Hematopoietic multipotent progenitor cell treated with erythropoietin and hydrocortisone succinate and interleukin-3 and kit ligand, for 8 days (in vitro differentiated cells): ENCODE measurements at regions not wholly inside any gene's neighbourhood (a gene's known extent, or its start where the extent isn't known, plus 50 kb on each side); places are given as distances from the start of the nearest gene placed in this dataset.
"Not testable (repeated sequence)": the region's sequence is repeated elsewhere in the genome, so short reads cannot be mapped to it uniquely, and the experiment has no call there.

Source experiments
- DNase-seq: peaks from one replicate; pipeline ENCODE4 v3.0.0-alpha.2; 2015

DNA sequence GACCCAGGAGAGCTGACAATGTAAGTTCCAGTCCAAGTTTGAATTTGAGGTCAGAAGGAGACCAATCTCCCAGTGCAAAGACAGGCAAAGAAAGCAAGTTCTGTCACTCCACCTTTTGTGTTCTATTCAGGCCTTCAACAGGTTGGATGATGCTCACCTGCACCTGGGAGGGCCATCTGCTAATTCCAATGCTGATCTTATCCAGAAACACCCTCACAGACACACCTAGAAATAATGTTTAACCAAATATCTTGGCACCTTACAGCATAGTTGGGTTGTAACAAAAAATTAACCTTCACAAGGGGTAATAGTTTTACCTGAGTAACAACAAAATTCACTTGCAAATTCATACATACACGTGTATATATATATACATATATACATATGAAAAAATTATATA is 190.8 kb downstream of the DIRAS2 start:
- DNase-seq: no peak

DNA sequence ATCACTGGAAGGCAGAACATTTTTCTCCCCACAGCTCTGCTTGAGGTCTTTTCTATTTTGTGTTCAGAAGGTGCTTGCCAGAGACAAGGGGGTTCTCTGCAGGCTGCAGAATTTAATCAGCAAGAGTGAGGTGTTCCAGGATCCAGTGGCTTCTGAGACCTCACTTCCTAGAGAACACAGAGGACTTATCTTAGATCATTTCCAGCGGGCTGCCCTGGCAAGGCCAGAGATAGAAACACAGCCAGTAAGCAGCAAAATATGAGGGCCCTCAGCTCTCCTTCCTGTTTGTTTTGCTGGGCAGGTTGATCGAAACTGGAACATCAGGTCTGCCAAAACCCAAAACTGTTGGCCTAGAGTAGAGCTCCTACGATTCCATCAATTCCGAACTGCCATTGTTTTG is 187.3 kb downstream of the DIRAS2 start:
- no peak for DNase-seq

DNA sequence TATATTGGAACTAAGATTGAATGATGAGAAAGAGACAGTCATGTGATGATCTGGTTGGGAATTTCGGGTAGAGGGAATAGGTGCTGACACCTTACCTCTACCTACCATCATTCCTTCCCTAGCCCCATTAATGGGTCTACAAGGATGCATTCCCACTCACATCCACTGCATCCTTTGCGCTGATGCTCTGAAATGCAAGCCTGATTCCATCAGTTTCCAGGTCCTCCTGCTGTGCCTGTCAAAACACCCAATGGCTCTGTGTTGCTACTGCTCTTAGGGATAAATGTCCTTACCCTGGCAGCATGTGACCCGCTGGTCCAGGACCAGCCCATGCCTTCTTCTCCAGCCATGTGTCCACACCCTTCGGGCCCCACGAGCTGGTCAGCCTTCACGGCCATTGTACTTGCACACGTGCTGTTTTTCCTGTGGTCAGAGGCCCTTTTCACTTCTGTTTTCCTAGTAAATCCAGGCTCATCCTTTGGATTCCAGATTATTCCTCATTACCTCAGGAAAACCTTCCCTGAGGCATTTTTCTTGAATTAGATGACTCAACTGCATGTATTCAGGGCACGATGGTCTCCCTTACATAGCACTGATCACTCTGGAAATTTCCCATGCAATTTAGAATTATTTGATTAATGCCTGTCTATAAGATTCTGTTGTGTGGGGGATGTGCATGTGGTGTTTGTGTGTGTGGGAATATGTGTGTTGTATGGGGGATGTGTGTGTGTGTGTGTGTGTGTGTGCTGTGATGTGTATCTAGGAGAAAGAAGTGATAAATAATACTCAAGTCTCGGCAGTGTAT is 185.0 kb downstream of the DIRAS2 start:
- DNase-seq: no peak

DNA sequence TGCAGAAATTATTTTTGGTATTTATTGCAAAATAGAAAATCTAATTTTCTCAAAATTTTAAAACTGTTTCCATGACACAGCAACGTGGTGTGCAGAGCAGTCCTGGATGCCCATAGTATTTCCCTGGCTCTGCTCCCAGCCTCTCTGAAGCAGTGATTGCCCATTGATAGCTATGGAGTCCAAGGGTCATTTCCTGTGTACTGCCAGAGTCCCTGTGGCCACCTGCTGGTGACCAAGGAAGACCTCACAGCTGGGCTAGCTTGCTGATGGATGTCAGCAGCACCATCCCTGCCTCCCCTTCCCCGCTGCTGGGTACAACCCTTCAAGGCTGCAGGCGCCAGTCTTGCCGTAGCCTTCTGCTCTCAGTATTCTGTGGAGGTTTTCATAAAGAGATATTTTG is 184.1 kb downstream of the DIRAS2 start:
- DNase-seq: no peak

DNA sequence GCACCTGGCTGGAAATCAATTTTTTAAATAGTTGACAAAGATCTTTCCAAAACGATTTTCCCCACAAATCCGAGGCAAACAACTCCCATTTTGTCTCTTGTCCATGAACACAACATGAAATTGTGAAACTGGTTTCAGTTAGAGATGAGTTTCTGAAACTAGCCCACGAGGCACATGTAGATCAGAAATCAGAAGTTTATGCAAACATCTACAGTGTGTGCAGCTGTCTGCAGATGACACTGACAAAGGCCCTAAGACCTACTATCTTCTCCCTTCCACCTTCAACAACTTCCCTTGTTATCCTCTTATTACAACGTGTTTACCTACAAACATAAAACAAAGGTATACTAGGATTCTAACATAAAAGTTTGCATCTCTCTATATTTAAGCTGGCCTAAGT is 183.3 kb downstream of the DIRAS2 start:
- DNase-seq: no peak

DNA sequence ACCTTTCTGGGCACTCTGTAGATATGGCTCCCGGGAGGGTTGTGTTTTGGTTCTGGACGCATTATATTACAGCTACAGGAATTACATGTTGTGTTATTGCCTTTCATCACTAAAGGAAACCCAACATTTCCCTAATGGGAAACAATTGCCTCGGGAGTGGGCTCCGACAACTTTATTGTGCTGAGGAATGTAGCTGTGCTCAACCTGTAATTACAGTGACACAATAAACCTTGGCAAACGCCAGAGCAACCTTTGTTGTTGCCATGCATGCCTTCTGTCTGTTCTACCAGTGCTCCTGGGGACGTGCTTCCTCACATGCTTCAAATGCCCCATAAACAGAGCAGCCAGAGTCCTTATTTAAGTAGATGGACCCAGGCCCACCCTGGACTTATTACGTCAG is 182.4 kb downstream of the DIRAS2 start:
- DNase-seq: no peak

DNA sequence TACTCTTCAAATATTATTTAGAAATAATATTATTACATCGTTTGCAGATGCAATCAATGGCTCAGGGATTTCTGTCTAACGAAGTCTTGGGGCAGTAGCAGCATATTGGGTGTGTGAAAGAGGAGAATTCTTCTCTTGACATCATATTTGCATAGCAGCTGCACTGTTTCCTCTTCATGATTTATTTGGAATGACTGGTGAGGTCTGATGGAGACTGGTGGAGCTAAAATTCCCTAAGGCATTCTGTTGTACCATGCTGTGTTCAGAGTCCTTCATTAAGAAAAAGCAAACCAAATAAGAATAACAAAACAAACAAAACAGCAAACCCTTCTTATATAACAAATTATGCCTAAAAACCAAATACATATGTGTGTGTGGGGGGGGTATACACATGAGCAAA is 177.6 kb downstream of the DIRAS2 start:
- DNase-seq: no peak

DNA sequence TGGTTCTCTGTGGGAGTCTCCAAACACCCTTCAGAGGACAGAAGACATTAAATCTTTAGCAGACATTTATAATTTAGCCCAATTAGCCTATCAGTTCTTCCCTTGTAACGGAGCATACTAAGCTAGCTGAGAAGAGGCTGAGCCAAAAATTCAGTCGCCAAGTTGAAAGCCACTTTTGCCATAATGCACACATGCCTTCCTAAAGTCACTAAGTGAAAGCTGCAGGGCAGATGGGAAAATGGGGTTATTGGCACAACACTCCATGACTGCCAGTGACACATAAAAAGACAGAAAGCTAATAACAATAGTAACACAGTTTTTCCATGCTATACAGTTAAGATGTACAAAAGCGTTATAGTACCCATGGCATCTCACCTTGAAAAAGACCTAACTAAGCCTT is 176.2 kb downstream of the DIRAS2 start:
- DNase-seq: no peak

DNA sequence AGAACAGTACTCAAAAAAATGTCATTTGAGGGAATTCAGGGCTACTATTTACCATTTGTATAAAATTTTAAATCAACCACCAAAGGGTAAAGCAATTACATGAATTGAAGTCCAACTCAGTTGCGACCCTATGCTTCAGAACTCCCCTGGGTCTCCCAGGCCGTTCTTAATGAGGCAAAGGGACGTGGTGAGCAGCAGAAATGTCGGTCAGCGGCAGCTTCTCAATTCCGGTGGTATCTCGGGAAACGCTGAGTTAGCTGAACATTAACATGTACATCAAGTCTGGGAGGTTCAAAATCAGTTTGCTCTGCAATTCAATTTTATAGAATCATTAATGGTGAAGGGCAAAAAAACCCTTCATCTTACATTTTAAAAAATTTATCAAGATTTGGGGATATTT is 173.2 kb downstream of the DIRAS2 start:
- no peak for DNase-seq

DNA sequence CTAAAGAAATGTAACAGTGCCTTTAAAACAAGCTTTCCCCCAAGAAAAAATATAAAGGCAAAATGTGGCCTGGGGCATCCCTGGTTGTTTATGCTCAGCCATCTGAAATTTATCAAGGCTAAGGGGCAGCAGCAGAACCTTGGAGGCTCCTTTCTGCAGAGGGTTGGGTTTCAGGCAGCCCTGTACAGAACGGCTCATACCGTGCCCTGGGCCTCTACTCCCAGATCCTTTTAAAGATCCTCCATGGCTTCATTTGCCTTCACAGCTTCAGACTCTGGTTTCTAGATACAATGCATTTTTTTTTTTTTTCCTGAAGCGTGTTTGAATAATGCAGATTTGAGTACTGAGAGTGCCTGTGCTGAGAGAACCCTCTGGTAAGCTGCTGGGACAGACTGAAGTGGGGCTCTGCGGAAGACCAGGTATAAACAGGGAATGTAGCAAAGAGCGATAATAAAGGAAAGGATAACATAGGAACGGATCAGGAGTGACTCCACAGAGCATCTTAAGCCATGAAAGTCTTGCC is 172.7 kb downstream of the DIRAS2 start:
- no peak for DNase-seq

DNA sequence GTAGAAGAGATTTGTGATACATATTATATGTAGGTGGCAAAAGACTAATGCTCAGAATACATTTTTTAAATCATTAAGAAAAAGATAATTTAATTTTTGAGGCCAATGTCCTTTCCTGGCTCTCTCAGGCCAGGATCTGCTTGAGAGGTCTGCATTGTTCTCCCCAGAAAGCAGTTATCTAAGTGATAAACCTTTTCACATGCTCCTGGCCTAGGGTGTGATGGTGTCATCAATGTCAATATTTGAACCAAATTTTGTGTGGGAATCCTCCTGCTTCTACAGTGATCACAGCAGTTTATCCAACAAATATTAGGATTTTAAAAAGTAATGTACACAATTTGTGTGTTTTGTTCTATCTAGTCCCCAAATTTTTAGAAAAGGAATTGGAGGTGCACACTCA is 166.6 kb downstream of the DIRAS2 start:
- no peak for DNase-seq

DNA sequence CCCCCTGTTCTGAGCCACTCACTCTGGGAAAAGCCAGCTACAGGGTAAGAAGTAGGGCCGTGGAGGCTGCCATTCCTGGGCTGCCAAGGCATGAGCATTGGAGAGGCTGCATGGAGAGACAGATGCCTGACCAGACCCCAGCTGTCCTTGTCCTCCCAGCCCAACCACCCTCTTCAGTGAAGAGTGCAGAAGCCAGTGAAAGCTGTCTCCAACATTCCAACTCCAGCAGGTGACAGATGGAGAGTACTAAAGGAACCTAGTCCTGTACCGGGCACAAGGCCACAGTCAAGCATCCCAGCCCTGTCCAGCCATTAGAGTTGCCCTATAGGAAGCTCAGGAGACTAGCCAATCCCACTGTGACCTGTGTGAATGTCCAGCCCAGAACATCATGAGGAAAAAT is 165.1 kb downstream of the DIRAS2 start:
- no peak for DNase-seq

DNA sequence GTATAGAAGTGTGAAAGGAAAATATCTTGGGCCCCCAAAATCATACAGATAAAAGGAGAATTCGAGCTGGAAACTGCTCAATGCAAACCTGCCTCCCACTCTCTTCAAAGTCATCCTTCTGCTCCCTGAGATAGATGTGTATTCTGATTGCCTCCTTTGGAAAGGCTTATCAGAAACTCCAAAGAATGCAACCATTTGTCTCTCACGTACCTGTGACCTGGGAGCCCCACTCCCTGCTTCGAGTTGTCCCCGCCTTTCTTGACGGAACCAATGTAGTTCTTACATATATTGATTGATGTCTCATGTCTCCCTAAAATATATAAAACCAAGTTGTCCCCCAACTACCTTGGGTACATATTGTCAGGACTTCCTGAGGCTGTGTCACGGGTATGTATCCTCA is 163.8 kb downstream of the DIRAS2 start:
- no peak for DNase-seq

DNA sequence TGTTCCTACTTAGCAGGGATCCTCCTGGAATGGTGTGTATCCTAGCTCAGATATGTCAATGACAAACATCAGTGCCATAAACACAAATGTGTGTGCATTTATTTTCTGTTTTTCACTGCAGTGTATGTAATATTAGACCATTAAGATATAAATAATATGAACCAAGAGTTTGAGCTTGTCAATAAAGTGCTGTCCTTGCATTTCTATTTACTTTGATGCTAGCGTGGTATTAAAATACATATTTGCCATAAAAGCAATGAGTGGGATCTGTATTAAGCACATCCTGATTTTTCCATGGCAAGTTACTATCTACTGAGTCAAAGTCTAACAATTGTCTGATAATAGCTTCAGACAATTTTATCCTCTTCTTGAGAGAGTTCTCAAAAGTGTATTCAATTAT is 157.6 kb downstream of the DIRAS2 start:
- no peak for DNase-seq

DNA sequence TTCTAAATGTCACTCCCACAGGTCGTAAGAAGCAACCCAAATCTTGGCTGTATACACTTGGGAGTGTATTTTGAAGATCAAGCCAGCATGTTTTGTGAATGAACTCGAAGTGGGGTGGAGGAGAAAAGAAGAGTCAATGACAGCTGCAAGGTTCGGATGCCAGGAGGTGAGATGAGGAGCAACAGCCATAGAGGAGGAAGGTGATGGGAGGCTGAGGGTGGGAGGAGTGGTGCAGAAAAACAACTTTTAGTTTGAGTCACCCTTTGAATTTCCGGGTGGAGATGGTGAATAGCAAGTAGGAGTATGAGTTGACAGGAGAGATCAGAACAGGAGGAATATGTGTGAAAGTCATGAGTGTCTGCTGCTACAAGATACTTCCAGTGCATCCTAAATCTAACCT is 153.6 kb downstream of the DIRAS2 start:
- DNase-seq: no peak

DNA sequence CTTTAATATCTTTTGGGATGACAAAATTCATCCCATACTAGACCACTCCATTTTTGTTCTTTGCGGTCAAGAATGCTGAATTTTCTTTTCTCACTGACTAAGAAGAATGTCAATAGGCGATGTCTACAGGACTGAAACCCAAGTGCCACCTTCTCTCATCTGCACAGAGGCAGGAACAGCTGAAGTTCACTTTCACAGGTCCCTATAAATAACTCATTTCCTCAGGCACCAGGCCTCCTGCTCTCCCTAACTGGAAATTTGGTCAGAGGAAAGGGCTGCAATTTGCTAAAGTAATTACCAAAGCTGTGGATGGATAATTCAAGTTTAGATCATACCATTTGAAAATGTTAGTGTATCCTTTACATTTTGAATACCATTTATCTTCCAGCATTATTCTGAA is 142.9 kb downstream of the DIRAS2 start:
- DNase-seq: no peak

DNA sequence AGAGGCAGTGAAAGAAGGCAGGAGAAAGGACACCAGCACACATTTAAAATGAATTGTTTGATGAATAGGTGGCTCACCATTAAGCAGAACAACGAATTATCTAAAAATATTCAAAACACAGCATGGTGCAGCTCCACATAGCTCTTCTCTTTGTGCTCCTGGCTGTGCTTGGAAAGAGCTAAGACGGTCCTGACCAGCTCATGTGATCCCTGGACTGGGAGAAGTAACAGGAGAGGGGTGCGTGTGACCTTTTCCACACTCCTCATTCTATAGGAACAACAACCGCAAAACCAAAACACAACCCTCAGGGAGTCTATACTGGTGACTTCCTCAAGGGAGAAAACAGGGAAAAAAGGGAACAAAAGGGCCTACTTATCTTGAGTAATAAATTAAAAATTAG is 140.5 kb downstream of the DIRAS2 start:
- DNase-seq: no peak

DNA sequence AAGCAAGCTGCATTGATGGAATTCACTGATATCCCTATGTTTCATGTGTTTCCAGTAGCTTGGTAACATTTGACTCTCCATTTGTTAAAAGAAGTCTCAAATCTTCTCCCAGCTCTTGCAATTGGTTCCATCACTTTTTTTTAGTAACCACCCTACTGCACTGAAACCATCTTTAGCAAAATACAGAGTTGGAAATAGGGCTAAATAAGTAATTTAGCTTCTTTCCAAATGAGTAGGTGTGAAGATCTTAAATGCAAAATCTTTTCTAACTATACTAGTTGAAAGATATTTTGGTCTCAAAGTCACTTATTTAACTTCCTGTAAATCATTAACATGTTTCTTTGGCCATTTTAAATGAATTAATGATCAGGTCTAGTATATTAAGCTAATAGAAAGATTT is 138.1 kb downstream of the DIRAS2 start:
- no peak for DNase-seq

DNA sequence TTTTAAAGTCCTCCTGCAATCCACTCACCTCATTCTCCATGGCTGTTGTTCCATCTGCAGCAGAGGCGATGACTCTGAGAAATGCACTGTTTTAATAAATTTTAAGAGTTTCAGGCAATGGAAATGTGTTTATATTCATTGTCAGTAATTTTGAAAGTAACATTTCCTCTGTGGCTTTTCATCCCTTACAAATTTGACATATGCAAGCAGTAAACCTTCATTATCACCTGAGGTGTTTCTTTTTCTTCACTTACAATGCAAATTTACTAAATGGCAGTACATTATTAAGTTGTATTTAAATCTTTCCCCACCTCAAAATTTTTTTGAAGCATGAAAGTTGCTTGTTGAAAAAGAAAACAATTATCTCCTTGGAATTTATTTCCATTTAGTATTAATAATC is 136.9 kb downstream of the DIRAS2 start:
- no peak for DNase-seq

DNA sequence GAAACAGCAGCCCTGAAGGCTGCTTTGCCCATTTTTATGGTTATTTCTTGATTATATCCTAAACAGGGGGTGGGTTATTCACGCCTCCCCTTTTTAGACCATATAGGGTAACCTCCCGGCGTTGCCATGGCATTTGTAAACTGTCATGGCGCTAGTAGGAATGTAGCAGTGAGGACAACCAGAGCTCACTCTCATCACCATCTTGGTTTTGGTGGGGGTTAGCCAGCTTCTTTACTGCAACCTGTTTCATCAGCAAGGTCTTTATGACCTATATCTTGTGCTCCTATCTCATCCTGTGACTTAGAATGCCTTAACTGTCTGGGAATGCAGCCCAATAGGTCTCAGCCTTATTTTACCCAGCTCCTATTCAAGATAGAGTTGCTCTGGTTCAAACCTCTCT is 136.2 kb downstream of the DIRAS2 start:
- DNase-seq: not testable (repeated sequence)

DNA sequence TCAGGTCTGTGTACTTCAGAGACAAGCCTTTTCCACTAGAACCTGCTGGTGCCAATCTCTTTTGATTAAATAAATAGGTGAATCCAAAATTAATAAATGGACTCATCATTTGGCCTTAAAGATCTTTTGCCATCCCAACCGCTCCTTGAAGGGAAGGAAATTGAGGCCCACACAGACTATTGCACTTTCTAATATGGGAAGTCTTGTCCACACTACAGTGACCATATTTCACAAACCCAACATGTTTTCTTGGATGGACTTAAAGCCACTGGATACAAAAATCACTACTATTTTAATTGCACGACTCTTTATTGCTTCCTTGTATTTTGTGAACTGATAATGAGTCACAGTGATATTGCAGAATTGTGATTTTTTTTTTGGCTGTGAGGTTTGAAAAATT is 135.0 kb downstream of the DIRAS2 start:
- no peak for DNase-seq

DNA sequence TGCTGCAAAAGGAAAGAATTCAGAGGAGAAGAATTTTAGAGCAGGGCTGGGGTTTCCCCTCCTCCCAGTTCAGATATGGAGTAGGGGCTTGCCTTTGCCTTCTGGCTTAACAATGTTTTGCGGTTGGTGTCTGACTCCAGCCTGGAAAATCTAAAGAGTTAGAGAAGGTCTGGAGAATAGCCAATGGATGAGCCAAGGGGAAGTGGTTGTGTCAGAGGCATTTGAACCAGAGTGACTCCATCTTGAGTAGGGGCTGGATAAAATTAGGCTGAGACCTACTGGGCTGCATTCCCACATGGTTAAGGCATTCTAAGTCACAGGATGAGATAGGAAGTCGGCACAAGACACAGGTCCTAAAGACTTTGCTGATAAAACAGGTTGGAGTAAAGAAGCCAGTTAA is 133.7 kb downstream of the DIRAS2 start:
- DNase-seq: no peak

DNA sequence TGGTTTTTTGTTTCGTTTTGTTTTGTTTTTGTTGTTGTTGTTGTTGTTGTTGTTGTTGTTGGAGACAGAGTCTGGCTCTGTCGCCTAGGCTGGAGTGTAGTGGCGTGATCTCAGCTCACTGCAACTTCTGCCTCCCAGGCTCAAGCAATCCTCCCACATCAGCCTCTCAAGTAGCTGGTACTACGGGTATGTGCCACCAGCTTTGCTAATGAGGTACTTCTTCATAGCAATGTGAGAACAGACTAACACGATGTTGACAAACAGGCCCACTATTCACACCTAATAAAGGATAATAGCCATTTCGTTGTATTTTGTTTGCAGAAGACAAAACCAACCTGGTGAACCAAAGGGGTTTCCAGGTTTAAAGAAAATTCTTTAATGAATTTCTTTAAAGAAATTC is 130.9 kb downstream of the DIRAS2 start:
- no peak for DNase-seq

DNA sequence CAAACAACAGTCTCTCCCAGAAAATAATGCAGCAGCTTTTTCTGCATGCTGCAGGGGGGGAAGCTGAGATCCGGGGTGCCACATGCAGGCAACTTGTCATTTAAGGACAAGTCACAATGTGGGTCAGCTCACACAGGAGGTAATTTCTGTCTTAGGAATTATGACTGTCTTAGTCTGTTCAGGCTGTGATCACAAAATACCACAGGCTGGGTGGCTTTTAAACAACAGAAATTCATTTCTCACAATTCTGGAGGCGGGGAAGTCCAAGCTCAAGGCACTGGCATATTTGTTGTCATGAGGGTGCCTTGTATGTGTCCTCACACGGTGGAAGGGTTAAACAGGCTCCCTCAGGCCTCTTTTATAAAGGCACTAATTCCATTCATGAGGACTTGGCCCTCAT is 127.7 kb downstream of the DIRAS2 start:
- no peak for DNase-seq

DNA sequence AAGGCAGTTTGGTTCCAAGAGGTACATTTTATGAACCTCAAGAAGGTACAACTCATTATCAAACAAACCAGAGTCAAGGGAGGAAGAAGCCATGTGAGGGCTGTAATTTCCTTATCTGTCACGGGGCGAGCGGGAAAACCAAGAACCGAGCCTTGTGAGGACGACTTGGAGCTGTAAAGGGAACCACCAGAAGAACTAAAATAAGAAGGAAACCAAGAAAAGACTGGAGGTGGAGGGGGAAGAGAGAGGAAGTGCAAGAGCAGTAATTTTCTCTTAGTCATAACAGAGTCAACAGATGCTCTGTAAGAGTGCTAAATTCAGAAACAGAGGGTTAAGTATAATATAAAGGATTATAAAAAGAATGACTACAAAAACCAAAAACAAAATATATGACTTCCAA is 127.1 kb downstream of the DIRAS2 start:
- DNase-seq: no peak
